Effector CD4-positive, alpha-beta T cell (primary cell): ENCODE measurements at regions not wholly inside any gene's neighbourhood (a gene's known extent, or its start where the extent isn't known, plus 50 kb on each side); places are given as distances from the start of the nearest gene placed in this dataset.

Experiments used
- DNase-seq: peaks from one replicate; pipeline ENCODE4 v3.0.0-alpha.2; 2020

- DNase-seq: no peak
Observed at GRCh38 chr18:2281523-2282199, 289.6 kb downstream of the METTL4 start.

GRCh38 chr18:2293109-2293839, 278.0 kb downstream of the METTL4 start:
- DNase-seq: no peak

- DNase-seq: no peak
Observed at GRCh38 chr18:2301316-2301715, 270.0 kb downstream of the METTL4 start.

- DNase-seq: no peak
Observed at GRCh38 chr18:2302012-2302411, 269.3 kb downstream of the METTL4 start.

- DNase-seq: no peak
Observed at GRCh38 chr18:2302628-2303516, 268.4 kb downstream of the METTL4 start.

- DNase-seq: no peak
Observed at GRCh38 chr18:2303517-2304238, 267.6 kb downstream of the METTL4 start.

GRCh38 chr18:2304378-2305175, 266.7 kb downstream of the METTL4 start:
- DNase-seq: no peak

GRCh38 chr18:2306606-2307005, 264.7 kb downstream of the METTL4 start:
- DNase-seq: no peak

GRCh38 chr18:2310886-2311285, 260.4 kb downstream of the METTL4 start:
- no peak for DNase-seq

GRCh38 chr18:2312440-2312839, 258.9 kb downstream of the METTL4 start:
- no peak for DNase-seq

- DNase-seq: no peak
Observed at GRCh38 chr18:2313332-2313731, 258.0 kb downstream of the METTL4 start.

- DNase-seq: no peak
Observed at GRCh38 chr18:2316082-2316750, 255.1 kb downstream of the METTL4 start.

- no peak for DNase-seq
Observed at GRCh38 chr18:2316751-2317696, 254.3 kb downstream of the METTL4 start.

- DNase-seq: no peak
Observed at GRCh38 chr18:2324459-2324858, 246.8 kb downstream of the METTL4 start.

- DNase-seq: no peak
Observed at GRCh38 chr18:2325308-2325849, 245.9 kb downstream of the METTL4 start.

GRCh38 chr18:2325933-2326332, 245.4 kb downstream of the METTL4 start:
- no peak for DNase-seq

GRCh38 chr18:2326999-2327398, 244.3 kb downstream of the METTL4 start:
- DNase-seq: no peak

GRCh38 chr18:2330764-2331163, 240.5 kb downstream of the METTL4 start:
- DNase-seq: no peak

- DNase-seq: no peak
Observed at GRCh38 chr18:2331491-2331890, 239.8 kb downstream of the METTL4 start.
